ENCODE measurements at regions not wholly inside any gene's neighbourhood (a gene's known extent, or its start where the extent isn't known, plus 50 kb on each side); places are given as distances from the start of the nearest gene placed in this dataset.

- TF ChIP-seq CTCF (IDR thresholded peaks at IDR 0.05) = no peak
- TF ChIP-seq POLR2A (IDR thresholded peaks at IDR 0.05) = no peak
These were observed 143.7 kb downstream of the SNX19 start for GRCh38 chr11:130772266-130773227.
